NCI-H1436 (cell line): ENCODE measurements at regions not wholly inside any gene's neighbourhood (a gene's known extent, or its start where the extent isn't known, plus 50 kb on each side); places are given as distances from the start of the nearest gene placed in this dataset.
"Not testable (repeated sequence)": the region's sequence is repeated elsewhere in the genome, so short reads cannot be mapped to it uniquely, and the experiment has no call there.

Experiments
- DNase-seq: peaks from one replicate; lab custom pipeline; 2025; lab: John Stamatoyannopoulos, UW

DNA sequence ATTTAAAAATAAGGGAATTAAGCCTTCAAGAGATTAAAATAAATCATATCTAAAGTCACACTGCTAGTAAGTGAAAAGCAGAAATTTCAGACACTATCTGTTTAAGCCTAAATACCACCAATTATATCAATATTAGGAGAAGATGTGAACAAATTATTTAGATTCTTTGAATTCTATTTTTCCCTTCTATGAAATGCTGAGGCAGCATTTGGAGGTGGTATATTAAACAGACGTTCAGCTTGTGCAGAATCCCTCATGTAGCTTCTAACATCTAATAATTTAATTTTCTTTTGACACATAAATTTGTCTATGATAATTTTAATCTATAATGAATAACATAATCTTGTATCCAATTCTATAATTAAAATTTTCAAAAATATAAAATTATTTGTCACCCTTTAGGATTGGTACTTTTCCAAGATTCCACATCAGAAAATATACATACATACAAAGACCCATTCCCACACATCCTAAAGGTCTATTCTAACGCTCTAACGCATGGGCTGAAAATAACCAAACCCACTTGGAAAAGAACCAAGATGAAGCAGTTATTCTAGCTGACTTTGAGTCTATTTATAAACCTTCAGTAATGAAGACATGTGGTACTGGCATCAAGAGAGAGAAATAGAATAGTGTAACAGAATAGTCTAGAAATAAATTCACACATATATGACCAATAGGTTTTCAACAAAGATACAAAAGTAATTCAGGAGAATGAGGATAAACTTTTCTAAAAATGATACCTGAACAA is 751.8 kb downstream of the GALC start:
- DNase-seq: no peak

DNA sequence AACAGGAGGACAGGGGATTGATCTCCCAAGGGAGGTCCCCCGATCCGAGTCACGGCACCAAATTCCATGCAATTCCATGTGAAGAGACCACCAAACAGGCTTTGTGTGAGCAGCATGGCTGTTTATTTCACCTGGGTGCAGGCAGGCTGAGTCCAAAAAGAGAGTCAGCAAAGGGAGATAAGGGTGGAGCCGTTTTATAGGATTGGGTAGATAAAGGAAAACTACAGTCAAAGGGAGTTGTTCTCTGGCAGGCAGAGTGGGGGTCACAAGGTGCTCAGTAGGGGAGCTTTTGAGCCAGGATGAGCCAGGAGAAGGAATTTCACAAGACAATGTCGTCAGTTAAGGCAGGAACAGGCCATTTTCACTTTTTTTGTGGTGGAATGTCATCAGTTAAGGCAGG is 752.7 kb downstream of the GALC start:
- not testable (repeated sequence) for DNase-seq

DNA sequence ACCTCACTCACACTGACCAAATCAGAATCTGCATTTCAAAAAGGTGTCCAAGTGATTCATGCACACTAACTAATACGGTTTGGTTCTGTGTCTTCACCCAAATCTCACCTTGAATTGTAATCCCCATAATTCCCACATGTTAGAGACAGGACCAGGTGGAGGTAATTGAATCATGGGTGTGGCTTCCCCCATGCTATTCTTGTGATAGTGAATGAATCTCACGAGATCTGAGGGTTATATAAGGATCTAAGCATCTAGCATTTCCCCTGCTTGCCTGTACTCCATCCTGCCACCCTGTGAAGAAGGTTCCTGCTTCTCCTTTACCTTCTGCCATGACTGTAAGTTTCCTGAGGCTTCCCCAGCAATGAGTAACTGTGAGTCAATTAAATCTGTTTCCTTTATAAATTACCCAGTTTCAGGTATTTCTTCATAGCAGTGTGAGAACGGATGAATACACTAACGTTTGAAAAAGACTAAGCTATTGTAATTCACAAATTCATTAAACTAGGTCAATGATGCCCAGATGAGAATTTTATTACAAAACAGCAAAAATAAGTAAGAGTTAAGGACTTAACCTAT is 759.1 kb downstream of the GALC start:
- no peak for DNase-seq

DNA sequence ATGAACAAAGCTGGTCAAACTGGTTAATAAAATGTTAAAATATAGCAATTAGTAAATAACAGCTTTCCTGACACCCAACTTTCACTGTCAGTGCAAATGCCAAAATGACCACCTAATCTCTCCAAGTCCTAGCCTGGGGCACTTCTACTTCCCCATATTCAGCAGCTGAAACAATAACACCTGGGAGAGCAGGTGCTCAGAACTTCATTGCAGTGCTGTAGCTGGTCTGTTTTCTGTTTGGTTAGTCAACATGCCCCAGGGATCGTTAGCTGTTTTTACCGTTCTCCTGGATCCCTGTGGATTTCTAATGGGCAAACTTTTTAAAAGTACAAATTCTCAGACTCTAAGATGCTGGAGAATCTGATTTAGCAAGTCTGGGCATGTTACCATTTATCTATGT is 759.7 kb downstream of the GALC start:
- no peak for DNase-seq

DNA sequence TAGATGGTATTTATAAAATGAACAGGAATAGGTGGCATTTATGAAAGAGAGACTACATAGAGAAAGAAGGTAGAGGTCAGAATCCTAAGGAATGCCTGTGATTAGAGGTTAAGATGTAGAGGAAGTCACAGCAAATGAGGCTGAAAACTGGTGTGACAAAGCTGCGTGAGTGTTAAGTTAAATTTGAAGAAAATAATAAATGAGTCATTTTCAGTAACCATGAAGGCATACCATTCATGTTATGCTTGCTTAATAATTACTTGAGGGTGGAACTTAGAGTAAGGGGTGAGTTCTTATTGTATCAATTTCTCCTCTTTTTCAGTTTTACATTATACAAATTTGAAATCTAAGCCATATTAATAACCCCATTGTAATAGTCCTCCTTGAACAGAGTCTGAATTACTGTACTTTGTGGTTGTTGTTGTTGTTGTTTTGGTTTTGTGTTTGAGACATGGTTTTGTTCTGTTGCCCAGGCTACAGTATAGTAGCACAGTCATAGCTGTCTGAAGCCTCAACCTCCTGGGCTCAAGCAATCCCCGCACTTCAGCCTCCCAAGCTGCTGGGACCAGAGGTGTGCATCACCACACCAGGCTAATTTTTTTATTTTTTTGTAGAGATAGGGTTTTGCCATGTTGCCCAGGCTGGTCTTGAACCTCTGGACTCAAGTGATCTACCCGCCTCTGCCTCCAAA is 761.5 kb downstream of the GALC start:
- DNase-seq: no peak

DNA sequence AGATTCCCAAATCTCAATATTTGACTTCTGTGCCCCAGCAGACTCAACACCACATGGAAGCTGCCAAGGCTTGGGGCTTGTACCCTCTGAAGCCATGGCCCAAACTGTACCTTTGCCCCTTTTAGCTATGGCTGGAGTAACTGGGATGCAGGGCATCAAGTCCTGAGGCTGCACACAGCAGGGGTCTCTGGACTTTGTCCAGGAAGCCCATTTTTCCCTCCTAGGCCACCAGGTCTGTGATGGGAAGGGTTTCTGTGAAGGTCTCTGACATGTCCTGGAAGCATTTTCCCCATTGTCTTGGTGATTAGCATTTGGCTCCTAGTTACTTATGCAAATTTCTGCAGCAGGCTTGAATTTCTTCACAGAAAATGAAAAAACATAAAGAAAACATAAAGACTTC is 762.3 kb downstream of the GALC start:
- no peak for DNase-seq

DNA sequence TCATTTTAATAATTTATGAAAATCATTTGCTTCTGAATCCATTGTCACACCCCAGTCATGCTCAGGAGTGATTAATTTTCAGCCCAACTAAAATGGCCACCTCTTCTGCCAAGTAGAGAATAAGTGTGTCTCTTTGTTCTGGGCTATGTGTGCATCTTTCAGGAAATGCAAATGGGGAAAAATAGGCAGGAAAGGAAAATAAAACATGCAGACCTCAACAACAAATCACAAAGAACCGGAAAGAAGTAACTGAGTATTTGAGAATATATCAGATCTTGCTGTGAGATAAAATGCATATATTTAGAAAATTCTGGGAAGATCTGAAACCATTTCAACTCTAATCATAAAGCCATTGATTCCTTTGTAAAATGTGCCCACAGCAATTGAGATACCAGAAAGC is 763.9 kb downstream of the GALC start:
- no peak for DNase-seq

DNA sequence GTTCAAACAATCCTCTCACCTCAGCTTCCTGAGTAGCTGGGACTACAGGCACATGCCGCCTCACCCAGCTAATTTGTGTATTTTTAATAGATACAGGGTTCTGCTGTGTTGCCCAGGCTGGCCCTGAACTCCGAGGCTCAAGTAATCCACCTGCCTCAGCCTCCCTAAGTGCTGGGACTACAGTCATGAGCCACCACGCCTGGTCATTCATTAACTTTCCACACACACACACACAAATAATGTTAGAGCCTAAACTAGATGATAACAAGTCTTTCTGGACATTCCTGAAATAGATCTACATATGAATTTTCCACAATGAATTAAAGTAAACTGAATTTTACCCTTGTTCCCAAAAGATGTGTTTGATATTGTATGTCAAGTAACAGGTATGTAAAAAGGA is 776.0 kb downstream of the GALC start:
- DNase-seq: no peak

DNA sequence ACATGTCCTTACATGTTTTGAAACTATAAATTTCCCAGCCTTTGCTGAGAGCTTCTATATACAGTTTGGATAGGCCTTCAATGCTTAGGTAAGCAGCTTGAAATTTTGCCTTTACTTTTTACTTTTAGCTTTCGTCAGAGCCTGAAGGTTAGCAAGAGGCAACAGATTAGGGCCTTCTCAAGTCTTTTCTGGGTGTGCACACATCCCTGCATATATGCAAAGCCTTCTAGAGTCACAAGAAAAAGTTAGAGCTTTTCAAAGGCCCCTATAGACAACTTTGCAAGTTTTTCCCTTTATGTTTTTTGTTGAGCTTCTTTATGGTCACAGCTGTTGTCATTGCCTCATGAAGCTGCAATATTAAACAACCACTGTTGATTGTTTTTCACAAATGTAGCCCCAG is 778.4 kb downstream of the GALC start:
- no peak for DNase-seq

DNA sequence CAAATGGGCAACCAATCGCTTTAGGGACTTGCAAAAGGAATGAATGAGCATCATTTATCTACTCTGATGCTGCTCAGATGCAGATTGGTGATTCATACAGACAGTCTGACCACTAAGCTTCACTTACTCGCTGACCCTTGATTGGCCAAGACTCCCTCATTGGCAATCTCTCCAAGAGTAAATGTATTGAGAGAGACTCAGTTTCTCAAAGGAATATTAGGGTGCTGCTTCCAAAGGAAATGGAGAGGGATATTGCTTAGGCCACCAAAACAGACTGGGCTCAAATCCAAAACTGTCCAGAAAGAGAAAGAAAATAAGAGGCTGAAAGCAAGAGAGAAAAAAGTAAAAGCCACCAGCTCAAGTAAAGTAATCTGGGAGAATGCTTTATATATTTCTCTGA is 785.2 kb downstream of the GALC start:
- no peak for DNase-seq

DNA sequence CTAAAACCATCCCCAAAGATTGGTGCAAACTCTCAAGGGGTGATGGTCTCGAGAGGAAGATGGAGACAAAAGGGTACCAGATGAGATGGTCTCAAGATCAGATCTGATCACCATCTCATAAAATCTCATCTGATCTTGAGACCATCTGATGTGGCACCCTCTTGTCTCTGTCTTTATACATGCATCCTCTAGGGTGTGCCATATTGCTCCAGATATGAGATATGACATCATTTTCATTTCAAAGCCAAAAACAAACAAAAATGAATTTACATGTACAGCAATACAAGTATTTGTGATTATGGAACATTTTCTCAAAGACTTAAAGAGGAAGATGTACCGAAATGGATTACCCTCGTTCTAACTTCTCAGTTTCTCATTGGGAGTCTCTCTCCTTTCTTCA is 787.2 kb downstream of the GALC start:
- no peak for DNase-seq

DNA sequence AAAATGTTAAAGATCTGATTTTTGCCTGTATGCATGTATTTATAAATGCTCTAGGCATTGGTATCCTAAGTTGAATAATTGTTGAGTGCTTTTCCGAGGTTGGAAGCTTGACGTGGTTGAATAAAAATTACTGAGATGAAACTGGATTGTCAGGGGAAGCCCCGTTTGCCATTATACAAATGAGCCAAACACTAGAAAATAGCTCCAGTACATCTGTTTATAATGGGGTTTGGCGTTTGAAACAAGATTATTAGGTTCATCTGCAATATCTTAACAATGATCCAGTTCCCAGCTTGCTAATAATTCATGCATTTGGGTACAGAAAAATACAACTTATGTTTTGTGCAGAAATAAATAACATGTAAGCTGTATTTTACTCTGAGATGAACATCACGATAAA is 789.6 kb downstream of the GALC start:
- DNase-seq: no peak

DNA sequence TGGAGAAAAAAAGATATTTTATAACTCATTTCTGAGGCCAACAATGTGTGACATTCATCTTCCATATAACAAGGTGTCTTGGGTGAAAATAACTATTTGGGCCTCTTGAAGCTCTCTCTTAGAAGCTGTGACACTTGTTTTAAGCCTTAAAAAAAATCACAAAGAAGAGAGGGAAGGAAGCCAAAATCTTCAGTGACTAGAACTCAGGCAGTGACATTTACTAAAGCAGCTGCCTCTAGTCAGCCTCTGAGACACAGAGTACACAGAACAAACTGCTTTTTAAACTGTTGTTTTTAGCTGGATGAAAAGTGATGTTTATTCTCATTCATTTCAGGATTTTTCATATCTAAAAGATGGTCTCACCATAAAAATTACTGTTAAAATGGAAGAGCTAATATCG is 793.6 kb downstream of the GALC start:
- DNase-seq: no peak

DNA sequence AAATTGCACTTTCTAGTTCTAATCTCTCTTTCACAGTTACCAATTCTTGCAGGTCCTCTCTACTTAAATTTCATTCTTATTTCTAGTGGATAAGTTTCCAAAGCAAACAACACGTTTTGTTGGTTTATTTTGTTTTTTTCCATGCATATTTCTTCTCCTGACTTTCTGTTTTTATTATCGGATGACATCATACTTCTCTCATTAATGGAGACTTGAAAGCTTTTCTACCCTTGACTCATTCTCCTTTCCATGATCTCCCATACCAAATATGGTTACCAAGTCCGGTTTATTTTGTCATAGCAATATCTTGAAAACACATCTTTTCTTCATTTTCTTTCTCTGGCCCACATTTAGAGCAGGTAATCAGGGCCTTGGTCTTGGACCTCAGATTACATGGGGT is 796.5 kb downstream of the GALC start:
- no peak for DNase-seq

DNA sequence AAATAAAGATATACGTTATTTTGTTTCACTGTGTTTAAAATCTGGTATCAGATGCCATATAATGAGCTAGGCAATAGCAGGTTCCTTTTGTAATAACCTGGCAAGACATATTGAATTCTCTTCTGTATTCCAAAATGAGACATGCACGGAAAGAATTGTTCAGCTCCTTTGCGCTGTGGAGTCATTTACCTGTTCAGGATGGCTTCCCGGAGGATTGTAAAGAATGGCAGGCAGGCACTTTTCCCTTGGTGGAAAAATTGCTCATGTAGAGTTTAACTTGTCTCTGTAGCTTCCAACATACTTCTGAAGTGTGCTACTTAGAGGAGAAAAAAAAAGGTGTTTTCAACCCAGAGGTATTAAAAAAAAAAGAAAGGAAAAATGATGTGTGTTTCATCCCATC is 805.2 kb downstream of the GALC start:
- DNase-seq: no peak

DNA sequence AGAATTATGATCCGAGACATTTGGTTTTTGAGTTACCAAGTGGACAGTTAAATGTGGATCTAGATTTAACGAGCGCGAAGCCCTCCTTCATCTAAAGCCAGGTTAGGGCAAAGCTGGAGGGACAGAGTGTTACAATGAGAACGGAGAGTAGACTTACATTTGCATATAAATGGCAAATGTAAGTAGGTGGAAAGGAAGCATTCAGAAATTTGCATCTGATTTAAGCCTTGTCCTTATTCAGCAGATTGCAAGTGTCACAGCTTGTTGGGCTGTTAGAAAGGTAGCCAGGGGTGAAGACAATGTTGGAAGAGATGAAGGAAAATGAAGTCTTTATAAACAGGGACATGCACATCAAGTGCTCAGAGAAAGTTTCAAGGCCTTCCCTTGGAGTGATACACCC is 806.2 kb downstream of the GALC start:
- no peak for DNase-seq

DNA sequence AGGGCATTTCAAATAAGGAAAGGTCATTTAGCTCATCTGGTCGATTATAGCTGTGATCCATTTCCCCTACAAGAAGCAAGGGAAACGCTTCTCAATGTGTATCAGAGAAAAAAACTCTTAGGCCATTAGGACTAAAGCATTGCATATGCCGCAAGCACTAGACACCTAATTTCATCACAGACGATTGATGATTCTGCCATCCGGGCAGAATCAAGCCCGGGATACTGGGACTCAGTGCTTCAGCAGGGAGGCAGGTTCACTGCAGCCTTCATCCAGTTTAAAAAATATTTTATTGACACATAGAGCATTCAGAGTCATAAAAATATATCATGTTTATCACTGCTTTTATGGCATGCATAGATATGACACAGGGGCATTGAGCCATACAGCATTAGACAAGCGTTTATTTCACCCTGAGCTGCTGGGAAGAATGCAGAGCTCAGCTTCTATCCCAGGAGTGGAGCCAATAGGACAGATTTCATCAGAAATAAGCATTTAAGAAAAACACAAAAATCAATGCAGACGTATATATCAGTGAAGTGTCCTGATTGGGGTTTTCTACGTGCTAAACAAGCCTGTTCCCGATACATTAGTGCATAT is 806.9 kb downstream of the GALC start:
- no peak for DNase-seq

DNA sequence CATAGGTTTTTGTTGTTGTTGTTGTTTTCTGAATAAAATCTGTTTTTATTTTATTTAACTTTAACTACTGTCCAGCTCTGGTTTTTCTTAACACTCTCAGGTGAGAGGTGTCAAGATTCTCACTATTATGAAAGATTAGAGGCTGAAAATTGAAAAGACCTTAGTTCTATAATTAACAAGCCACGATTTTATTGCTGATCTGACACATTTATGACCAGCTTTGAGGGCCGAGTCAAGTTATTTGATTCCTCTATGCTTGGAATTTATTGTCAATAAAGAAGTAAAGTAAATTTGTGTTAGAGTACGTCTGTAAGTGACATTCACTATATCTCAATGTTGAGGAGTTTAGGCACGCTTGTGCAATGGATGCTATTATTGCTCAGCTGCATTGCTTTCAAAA is 808.8 kb downstream of the GALC start:
- no peak for DNase-seq

DNA sequence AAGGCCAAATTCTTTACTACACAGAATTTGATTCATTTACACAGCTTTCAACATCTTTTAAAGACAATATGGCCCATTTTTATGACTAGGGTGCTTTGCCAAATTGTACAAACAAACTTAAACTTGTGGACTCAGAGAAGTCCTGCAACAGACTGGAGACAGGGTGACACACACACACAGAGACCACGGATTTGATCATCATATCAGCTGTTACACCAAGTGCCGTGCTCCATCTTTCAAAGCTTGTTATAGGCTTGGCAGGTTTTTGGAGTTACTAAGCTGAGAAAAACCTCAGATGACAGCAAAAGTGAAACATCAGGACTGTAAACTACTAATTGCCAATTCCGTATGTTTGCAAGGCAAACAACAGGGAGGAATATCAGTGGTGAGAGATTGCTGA is 811.7 kb downstream of the GALC start:
- DNase-seq: no peak

DNA sequence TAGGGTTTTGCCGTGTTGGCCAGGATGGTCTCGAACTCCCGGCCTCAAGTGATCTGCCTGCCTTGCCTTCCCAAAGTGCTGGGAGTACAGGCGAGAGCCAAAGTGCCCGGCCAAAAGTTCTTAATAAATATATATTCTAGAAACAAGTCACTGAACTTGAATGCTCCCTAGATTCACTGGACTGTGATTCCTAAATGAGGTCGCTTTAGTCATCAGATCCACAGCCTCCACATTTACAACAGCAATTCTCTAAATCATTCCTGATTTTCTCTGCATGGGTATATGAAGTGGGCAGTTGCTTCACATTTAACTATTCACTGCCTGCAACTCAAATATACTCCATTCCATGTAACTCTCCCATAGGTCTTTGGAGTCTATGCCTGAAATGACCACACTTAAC is 813.0 kb downstream of the GALC start:
- no peak for DNase-seq

DNA sequence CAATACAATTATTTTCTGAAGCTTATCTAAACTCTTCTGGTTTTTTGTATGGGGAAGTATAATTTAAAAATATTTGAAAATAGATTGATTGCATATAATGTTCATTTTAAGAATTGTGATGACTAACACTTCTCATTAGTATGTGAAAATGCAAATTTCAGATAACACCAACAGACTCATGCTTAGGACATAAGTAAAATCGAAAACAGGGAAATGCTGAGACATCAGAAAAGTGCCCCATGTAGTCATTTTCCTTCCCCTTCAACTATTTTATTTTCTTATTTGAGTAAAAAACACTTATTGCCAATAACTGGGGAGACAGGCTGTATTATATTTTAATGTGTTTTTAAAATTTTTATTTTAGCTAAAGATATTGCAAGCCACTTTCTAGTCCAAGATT is 814.7 kb downstream of the GALC start:
- DNase-seq: no peak

DNA sequence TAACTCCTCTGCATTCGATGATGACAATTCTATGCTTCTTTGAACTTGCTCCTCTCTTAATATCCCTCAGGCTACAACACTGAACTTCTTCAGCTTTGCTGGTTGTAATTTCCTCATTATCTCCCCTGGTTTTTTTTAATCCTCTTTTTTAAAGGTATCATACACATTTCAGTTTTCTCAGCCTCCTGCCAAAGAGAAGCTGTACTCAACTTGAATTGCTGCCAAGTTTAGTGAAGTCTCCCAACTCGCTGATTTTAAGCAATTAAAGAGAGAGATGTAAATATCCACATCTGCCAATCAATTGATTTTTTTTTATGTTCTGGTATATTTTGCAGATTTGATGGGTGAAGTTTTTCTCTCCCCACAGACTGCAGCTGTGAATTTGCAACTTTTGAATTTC is 817.8 kb downstream of the GALC start:
- no peak for DNase-seq

DNA sequence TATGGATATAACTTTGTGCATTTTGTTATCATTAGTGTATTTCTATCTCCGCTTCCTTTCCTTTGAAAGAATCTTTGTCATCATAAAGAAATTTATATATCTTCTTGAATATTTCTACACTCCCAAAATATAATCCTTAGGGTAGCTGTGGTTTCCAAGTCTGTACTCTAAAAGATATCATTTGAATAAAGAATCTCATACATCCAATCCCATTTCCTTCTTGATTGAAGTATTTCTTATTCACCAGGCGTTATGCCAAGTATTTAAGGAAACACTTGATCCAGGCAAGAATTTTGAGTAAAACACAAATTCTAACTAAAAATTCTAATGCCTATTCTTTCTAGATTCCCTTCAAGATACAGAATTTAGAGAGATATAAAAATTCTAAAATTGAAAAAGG is 821.8 kb downstream of the GALC start:
- DNase-seq: no peak
